ENCODE measurements at regions not wholly inside any gene's neighbourhood (a gene's known extent, or its start where the extent isn't known, plus 50 kb on each side); places are given as distances from the start of the nearest gene placed in this dataset.
A peak's percentile ranks its signal among the peaks of the same experiment; 100 is the strongest.

DNA sequence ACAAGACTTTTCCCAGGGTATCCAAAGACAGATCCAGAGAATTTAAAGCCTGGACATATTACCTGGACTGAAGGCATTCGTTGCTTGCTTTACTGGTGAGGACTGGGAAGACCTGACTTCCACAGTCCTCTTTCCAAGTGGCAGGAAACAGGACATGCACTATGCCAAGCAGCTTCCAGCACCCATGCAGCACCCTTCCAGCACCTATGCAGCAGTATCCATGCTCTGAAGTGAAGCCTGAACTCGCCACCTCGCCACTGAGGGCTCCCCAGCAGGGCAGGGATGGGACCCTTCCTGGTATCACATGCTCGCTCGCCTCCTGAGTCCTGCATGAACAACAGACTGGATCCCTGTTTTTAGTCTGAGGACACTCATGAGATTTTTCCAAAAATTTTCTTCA lies 189.9 kb upstream of the KLF14 start:
- Histone ChIP-seq H3K4me1 (ENCODE audit: insufficient read depth, low read length) (peaks cover 74% of the 10 kb centered on the region), H3K9me3 (ENCODE audit: low read depth, low read length) (no peaks in the 10 kb centered on the region), H2AFZ (ENCODE audit: low read length) (no peak overlapping the region), H3K4me3 (ENCODE audit: insufficient read depth, low read length) (no peak overlapping the region), H3K27ac (ENCODE audit: low read depth, low read length) (peak overlapping the region; percentile 94), H3K79me2 (ENCODE audit: insufficient read depth, low read length) (peaks cover 96% of the 10 kb centered on the region), H3K36me3 (ENCODE audit: insufficient read depth, low read length) (peaks cover 44% of the 10 kb centered on the region), H3K27me3 (ENCODE audit: insufficient read depth, low read length) (no peaks in the 10 kb centered on the region), H3K4me2 (ENCODE audit: insufficient read depth, low read length) (peak overlapping the region; percentile 31), H4K20me1 (ENCODE audit: insufficient read depth, low read length) (peaks cover 16% of the 10 kb centered on the region)
- DNase-seq (ENCODE audit: insufficient read length, low spot score, missing footprints), result no peak
- TF ChIP-seq CTCF (IDR thresholded peaks at IDR 0.05; ENCODE audit: extremely low read depth, low read depth, low read length), result no peak

DNA sequence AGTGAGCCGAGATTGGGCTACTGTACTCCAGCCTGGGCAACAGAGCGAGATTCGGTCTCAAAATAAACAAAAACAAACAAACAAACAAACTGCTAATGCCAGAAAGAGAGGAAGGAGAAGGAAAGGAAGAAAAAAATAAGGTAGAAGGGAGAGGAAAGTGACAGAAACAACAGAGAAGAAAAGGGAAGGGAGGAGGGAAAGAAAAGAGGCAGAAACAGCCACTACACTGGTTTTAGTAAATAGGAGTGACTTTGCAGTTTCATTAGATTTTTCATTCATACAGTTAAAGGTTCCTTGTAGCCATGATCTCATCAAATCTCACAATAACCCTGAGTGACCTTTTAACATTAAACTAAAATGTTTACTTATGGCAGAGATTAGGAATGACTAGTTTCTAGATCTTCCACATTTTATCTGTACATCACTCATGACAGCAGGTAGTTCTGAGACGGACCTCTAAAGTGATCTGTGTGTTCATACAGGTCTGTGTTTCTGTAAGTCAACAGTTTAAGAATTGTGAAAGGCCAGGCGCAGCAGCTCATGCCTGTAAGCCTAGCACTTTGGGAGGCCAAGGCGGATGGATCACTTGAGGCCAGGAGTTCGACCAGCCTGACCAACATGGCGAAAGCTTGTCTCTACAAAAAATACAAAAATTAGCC lies 191.3 kb upstream of the KLF14 start:
- Histone ChIP-seq H4K20me1 (ENCODE audit: insufficient read depth, low read length) (peaks cover 22% of the 10 kb centered on the region), H3K79me2 (ENCODE audit: insufficient read depth, low read length) (peaks cover 96% of the 10 kb centered on the region), H3K27me3 (ENCODE audit: insufficient read depth, low read length) (no peaks in the 10 kb centered on the region), H3K36me3 (ENCODE audit: insufficient read depth, low read length) (peaks cover 41% of the 10 kb centered on the region), H3K9me3 (ENCODE audit: low read depth, low read length) (no peaks in the 10 kb centered on the region), H2AFZ (ENCODE audit: low read length) (no peak overlapping the region), H3K4me3 (ENCODE audit: insufficient read depth, low read length) (no peak overlapping the region), H3K4me2 (ENCODE audit: insufficient read depth, low read length) (no peak overlapping the region), H3K27ac (ENCODE audit: low read depth, low read length) (peak overlapping the region; percentile 94), H3K4me1 (ENCODE audit: insufficient read depth, low read length) (peaks cover 62% of the 10 kb centered on the region)
- DNase-seq (ENCODE audit: insufficient read length, low spot score, missing footprints), result no peak
- no peak for TF ChIP-seq CTCF (IDR thresholded peaks at IDR 0.05; ENCODE audit: extremely low read depth, low read depth, low read length)

GRCh38 chr7:130926001-130926691 lies 192.1 kb upstream of the KLF14 start:
- no peak overlapping the region for H2AFZ ChIP-seq (ENCODE audit: low read length)
- H4K20me1 ChIP-seq (ENCODE audit: insufficient read depth, low read length), result peaks cover 27% of the 10 kb centered on the region
- H3K27me3 ChIP-seq (ENCODE audit: insufficient read depth, low read length), result no peaks in the 10 kb centered on the region
- H3K36me3 ChIP-seq (ENCODE audit: insufficient read depth, low read length), result peaks cover 34% of the 10 kb centered on the region
- H3K4me2 ChIP-seq (ENCODE audit: insufficient read depth, low read length), result no peak overlapping the region
- TF ChIP-seq CTCF (IDR thresholded peaks at IDR 0.05; ENCODE audit: extremely low read depth, low read depth, low read length), result no peak
- peaks cover 62% of the 10 kb centered on the region for H3K4me1 ChIP-seq (ENCODE audit: insufficient read depth, low read length)
- H3K9me3 ChIP-seq (ENCODE audit: low read depth, low read length), result no peaks in the 10 kb centered on the region
- peaks cover 96% of the 10 kb centered on the region for H3K79me2 ChIP-seq (ENCODE audit: insufficient read depth, low read length)
- H3K27ac ChIP-seq (ENCODE audit: low read depth, low read length), result peak overlapping the region; percentile 43
- H3K4me3 ChIP-seq (ENCODE audit: insufficient read depth, low read length), result no peak overlapping the region
- DNase-seq (ENCODE audit: insufficient read length, low spot score, missing footprints), result no peak

- peaks cover 33% of the 10 kb centered on the region for H3K36me3 ChIP-seq (ENCODE audit: insufficient read depth, low read length)
- no peaks in the 10 kb centered on the region for H3K9me3 ChIP-seq (ENCODE audit: low read depth, low read length)
- peaks cover 100% of the 10 kb centered on the region for H3K79me2 ChIP-seq (ENCODE audit: insufficient read depth, low read length)
- H3K27me3 ChIP-seq (ENCODE audit: insufficient read depth, low read length), result no peaks in the 10 kb centered on the region
- DNase-seq (ENCODE audit: insufficient read length, low spot score, missing footprints), result no peak
- peaks cover 55% of the 10 kb centered on the region for H3K4me1 ChIP-seq (ENCODE audit: insufficient read depth, low read length)
- H4K20me1 ChIP-seq (ENCODE audit: insufficient read depth, low read length), result peaks cover 27% of the 10 kb centered on the region
- no peak overlapping the region for H3K4me3 ChIP-seq (ENCODE audit: insufficient read depth, low read length)
- H2AFZ ChIP-seq (ENCODE audit: low read length), result no peak overlapping the region
- peak overlapping the region; percentile 42 for H3K27ac ChIP-seq (ENCODE audit: low read depth, low read length)
- H3K4me2 ChIP-seq (ENCODE audit: insufficient read depth, low read length), result no peak overlapping the region
- TF ChIP-seq CTCF (IDR thresholded peaks at IDR 0.05; ENCODE audit: extremely low read depth, low read depth, low read length), result no peak
These were observed 193.1 kb upstream of the KLF14 start for GRCh38 chr7:130927062-130927461.
